GM19463 (cell line): ENCODE measurements at regions not wholly inside any gene's neighbourhood (a gene's known extent, or its start where the extent isn't known, plus 50 kb on each side); places are given as distances from the start of the nearest gene placed in this dataset.
"Not testable (repeated sequence)": the region's sequence is repeated elsewhere in the genome, so short reads cannot be mapped to it uniquely, and the experiment has no call there.

Source experiments
- ATAC-seq: cut with Tn5 transposase; IDR thresholded peaks from one replicate; pipeline ENCODE4 v1.9.1; 2021; ENCODE audit warnings: mild to moderate bottlenecking, moderate library complexity; ENCODE audit not compliant: unreplicated experiment

- ATAC-seq, result no peak
Measured at GRCh38 chr4:26233350-26233749, 87.5 kb upstream of the RBPJ start.

DNA sequence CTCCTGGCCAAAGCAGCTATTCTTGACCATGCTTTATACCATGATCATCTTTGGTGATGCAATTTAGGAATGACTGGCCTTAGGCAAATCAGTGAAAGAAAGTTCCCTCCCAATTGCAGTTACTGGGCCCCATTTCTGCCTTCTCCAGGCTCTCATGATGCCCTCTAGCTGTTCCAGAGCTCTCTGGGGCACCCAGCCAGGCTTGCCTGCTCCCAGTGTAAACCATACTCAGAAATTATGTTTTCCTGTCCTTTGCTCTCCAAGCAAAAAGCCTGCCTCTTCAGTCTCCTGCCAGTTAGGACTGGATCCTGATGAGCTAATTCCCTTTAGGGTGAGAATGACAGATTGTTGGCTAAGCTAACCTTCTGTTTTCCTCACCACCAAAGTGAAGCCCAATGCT is 85.3 kb upstream of the RBPJ start:
- no peak for ATAC-seq

GRCh38 chr4:26237916-26238315 is 82.9 kb upstream of the RBPJ start:
- ATAC-seq, result no peak

DNA sequence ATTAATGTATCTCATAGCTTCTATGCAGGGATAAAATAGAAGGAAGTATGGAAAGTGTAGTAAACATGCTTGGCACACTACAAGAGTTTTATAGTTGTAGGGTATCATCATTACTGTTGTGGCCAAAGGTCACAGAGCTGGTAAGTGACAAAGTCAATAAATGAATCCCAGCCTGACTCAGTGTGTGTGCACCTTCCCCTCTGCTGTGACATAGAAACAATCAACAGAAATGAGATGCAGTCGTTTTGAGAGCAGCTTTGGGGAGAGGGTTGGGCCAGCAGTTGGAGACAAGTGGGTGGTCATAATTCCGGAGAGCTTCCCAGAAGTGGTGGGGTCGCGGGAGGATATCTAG is 82.4 kb upstream of the RBPJ start:
- no peak for ATAC-seq

DNA sequence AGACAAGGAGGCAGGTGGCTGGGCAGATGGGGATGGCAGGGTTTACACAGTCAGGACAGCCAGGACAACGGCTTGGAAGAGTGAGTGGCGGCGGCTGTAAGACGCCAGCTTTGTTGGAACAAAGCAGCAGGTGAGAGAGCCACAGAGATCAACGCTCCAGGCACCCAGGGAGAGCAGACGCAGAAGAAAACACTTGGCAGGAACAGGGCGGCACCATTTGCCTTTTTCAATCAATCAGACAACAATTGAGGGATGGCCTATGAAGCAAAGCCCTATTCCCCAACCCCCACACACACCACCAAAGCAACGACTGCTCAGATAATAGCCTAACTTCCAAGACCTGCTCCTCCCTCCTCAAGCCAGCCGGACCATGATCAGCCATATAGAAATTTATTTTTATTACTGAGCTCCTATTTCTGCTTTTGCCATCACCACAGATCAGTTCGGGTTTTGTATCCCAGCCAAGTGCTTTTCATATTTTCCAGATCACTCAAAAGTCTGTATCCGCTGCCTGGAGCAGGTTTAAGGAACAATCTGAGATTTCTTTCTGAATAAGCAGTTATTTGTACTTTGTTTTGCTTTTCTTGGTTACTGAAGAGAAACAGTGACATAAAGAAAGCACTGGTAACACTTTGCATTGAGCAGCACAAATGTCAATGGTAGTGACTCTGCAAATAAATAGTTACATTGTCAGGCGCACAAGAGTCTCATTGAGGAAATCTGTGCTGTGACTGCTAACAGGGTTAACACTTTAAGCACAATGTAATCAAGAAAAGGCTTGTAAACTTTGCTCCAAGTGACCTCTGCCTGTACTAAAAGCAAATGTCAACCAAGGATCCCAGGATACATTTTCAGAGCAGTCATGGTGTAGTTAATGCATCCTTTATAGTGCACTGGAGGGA is 81.8 kb upstream of the RBPJ start:
- ATAC-seq, result no peak

DNA sequence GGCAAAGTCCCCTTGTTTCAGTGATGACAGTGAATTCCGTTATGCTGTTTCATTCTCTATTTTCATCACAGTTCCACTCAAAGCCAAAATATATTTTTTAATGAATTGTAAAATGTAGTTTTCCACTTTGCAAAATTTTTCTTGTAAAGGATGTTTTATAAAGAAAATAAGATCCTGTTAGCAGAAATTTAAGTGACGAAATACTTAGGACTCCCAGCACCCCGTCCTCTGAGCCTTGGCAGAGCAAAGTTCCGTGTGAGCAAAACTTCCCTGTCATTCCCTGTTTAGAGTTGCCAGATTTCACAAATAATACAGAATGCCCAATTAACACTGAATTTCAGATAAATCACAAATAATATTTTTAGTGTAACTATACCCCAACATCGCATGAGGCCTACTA is 81.0 kb upstream of the RBPJ start:
- ATAC-seq, result no peak

DNA sequence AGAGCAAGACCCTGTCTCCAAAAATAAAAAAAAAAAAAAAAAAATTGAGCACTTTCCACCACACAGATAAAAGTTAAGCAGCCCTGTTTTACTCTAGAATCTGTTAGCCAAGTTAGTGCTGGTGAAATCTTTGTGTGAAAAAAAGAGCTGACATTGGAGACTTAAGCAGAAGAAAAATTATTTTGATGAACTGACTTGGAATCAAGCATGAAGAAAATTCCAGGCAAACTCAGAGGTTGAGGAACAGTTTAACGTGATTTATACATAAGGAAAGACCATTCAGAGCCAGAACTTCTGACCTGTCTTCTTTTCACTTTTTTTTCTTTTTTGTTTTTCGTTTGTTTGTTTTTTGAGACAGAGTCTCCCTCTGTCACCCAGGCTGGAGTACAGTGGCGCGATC is 79.6 kb upstream of the RBPJ start:
- no peak for ATAC-seq

GRCh38 chr4:26242451-26242850 is 78.4 kb upstream of the RBPJ start:
- no peak for ATAC-seq

DNA sequence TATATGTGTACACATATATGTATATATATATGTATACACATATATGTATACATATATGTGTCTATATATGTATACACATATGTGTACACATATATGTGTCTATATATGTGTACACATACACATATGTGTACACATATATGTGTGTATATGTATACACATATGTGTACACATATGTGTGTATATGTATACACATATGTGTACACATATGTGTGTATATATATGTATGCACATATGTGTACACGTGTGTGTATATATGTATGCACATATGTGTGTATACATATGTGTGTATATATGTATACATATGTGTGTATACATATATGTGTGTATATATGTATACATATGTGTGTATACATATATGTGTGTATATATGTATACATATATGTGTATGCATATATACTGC is 76.7 kb upstream of the RBPJ start:
- ATAC-seq, result not testable (repeated sequence)

DNA sequence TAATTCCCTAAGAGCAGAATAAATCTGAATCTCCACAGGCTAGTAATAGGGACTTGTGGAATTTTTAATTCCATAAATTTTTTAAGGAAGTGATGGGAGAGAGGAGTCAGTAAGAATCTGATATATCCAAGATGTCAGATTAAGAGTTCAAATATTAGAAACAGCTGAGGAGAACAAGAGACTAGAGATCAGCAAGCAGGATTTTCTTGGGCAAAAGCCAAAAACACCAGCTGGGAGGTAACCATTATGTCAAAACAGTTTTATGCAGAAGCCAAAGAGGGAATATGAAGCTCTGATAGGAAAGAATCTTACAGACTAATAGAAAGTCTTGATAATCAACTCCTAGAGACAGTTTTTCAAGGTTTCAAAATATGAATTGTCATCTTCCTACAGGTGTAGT is 72.2 kb upstream of the RBPJ start:
- no peak for ATAC-seq

DNA sequence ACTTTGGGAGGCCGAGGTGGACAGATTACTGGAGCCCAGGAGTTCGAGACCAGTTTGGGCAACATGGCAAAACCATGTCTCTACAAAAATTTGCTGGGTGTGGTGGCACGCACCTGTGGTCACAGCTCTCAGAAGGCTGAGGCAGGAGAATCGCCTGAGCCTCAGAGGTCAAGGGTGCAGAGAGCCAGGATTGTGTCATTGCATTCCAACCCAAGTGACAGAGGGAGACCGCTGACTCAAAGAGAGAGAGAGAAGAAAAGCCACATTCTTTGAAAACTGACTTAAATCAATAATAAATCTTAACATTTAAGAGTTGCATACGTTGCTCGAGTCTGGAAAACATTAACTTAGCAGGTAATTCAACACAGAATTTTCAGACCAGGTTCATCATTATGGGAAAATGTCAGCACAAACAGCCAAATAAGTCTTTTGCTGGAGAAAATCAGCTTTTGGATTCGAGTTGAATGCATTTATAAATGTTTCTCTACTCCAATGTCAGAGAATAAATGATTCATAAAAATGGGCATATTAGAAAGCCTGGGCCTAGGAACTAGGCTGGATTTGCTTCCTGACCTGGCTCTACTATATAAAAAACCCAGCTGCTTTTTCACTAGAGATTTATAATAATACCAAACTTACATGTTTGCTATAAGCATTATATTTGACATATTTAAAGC is 68.3 kb upstream of the RBPJ start:
- ATAC-seq, result peak; percentile 94

- ATAC-seq, result no peak
Measured at GRCh38 chr4:26253968-26254367, 66.8 kb upstream of the RBPJ start.

DNA sequence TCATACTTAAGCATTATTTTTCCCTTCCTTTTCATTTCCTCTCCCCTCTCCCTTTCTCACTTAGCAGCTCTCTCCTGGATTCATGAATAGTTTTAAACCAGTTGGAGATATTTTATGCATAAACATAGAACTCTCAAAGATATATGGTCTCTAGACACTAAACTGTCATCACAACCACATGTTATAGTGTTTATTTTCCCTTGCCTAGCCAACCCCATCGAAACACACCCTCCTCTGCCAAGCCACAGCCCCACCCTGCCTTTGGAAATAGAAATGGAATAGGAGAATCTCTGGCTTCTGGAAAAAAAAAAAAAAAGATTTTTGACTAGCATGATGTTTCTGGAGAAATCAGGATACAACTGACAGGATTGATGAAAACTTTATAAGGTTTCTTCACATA is 64.8 kb upstream of the RBPJ start:
- no peak for ATAC-seq

DNA sequence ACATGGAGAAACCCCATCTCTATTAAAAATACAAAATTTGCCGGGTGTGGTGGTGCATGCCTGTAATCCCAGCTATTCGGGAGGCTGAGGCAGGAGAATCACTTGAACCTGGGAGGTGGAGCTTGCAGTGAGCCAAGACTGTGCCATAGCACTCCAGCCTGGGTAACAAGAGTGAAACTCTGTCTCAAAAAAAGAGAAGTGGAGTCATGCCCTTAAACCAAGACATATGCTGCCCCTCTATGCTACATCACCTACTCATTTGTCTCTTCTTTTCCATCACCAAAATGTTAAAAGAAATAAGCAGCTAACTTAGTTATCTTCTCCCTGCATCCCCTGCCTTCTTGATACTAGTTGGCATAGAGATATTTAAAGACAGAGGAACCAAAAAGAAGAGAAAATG is 63.4 kb upstream of the RBPJ start:
- ATAC-seq, result not testable (repeated sequence)

DNA sequence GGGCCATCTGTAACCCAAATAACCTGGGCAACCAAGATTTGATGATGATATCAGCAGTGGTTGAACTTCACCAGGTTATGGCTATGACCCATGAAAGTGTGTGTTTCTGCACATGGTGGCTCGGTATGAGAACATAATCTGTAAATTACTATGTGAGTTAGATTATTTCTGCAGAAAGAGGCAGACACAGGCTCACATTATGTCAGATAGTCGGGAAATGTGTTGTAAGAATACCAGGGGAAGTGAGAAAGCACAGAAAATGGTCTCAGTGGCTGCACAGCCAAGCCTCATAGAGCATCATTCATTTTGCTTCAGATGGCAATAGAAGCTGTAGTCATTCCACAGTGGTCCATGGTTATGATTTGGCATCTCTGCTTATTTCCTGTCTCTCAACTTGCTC is 63.0 kb upstream of the RBPJ start:
- peak; percentile 62 for ATAC-seq

- ATAC-seq, result no peak
Measured at GRCh38 chr4:26260571-26260970, 60.2 kb upstream of the RBPJ start.

DNA sequence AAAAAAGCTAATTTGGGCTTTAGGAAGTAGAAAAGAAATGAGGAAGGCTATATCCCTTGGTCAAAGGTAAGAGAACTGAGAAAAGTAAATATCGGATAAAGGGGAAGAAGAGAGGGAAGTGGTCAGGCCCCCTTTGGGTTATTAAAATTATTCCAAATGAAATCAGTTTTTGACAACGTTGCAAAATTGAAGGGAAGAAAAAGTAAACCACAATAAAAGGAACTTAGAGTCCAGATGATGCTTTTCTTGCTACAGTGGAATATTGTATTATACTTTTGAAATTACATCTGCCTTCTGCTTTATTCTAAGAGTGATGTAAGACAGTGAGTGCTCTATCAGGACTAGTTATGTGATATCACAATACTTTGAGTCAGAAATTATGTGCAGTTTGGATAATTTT is 59.4 kb upstream of the RBPJ start:
- ATAC-seq, result no peak

- ATAC-seq, result no peak
Measured at GRCh38 chr4:26263165-26263564, 57.6 kb upstream of the RBPJ start.

GRCh38 chr4:26264109-26264508 is 56.7 kb upstream of the RBPJ start:
- ATAC-seq, result no peak

DNA sequence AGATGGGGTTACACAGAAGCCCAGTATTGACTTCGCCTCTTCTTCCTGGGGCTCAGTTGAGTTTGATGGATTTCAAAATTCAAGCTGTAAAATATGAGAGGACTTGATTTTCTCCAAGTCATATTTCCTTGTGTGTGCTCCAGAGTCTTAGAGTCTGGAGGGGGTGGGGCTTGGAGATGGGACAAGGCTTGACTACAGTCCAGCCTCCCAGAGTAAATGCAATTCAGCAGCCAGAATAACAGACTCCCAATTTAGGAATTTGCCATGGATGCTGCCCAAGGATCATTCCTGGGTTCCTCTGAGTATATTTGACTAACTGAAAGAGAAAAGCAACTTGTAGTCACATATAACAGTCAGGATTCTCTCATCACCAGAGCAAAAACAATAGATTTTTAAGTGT is 53.7 kb upstream of the RBPJ start:
- no peak for ATAC-seq

DNA sequence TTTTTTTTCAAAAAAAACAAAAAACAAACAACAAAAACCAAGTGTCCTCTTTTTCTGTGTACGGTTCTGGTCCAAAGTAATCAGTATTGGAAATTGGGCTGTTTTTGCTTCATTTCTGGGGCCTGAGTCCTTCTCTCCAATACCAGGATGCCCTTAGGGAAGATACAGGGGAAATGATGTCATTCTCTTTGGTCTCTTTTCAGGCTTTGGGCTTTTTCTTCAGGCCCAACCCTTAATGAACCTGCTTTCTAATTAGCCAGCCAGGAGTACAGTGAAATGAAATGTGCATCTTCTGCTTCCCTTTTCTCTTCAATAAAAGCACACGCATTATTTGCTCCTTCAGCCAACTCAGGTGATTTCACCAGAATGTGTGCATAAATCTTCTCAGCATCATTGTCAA is 52.6 kb upstream of the RBPJ start:
- ATAC-seq, result no peak

DNA sequence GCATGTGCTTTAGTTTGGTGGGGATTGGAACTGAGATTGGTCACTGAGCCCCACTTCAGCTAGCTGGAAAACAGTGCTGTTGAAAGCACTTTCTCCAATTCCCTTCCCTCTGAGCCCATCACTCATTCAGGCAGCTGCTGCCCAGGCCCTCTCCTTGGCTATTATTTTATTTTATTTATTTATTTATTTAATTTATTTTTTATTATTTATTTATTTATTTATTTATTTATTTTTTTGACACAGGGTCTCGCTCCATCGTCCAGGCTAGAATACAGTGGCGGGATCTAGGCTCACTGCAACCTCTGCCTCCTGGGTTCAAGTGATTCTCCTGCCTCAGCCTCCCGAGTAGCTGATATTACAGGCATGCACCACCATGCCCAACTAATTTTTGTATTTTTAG is 51.8 kb upstream of the RBPJ start:
- ATAC-seq, result no peak
